Adrenal gland (tissue), 5 donors: ENCODE measurements at regions not wholly inside any gene's neighbourhood (a gene's known extent, or its start where the extent isn't known, plus 50 kb on each side); places are given as distances from the start of the nearest gene placed in this dataset.

Experiments used
- CTCF ChIP-seq, 6 experiments: fragments of 450-650 bp in 4 of 6; fragments of 200-600 bp in 2 of 6; sonication (generic) in 1 of 6; IDR thresholded peaks; 1 replicate in 5 of 6; 2 replicates in 1 of 6; pipeline versions ENCODE4 v1.5.1 to v1.8.0; 2016 to 2021; ENCODE audit warnings: antibody characterized with exemption in 6 of 6, mild to moderate bottlenecking in 2 of 6, moderate library complexity in 1 of 6
- POLR2A ChIP-seq, 2 donors: fragments of 450-650 bp; IDR thresholded peaks; one replicate each; pipeline ENCODE4 v1.6.1; 2017; ENCODE audit warnings: antibody characterized with exemption in 2 of 2, mild to moderate bottlenecking in 2 of 2, moderate library complexity in 1 of 2
- donor health status: DM: no; HTN: no; CAD: no.

GRCh38 chr1:94651076-94651475 is 109.5 kb upstream of the F3 start:
- no peak for TF ChIP-seq CTCF (IDR thresholded peaks at IDR 0.05)
- TF ChIP-seq POLR2A (IDR thresholded peaks at IDR 0.05) = no peak
